ENCODE measurements at regions not wholly inside any gene's neighbourhood (a gene's known extent, or its start where the extent isn't known, plus 50 kb on each side); places are given as distances from the start of the nearest gene placed in this dataset.

DNA sequence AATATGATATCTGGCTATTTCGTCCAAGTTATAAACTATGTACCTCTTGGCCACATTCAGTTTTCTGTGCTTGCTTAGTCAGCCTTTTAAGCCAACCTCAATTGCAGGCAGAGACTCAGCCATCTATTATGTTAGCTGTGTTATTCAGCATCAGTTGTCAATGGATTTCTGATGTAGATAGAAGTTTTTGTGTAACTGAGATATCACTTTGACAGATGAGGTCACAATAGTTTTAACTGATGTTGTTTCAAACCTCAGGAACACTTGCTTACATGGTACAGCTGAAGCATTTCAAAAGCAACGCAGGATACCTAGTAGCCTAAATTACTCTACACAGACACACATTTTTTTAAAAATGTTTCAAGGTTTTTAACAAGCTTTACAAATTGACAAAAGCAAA is 1478.0 kb downstream of the NCAM2 start:
- TF ChIP-seq, protein P1, sequence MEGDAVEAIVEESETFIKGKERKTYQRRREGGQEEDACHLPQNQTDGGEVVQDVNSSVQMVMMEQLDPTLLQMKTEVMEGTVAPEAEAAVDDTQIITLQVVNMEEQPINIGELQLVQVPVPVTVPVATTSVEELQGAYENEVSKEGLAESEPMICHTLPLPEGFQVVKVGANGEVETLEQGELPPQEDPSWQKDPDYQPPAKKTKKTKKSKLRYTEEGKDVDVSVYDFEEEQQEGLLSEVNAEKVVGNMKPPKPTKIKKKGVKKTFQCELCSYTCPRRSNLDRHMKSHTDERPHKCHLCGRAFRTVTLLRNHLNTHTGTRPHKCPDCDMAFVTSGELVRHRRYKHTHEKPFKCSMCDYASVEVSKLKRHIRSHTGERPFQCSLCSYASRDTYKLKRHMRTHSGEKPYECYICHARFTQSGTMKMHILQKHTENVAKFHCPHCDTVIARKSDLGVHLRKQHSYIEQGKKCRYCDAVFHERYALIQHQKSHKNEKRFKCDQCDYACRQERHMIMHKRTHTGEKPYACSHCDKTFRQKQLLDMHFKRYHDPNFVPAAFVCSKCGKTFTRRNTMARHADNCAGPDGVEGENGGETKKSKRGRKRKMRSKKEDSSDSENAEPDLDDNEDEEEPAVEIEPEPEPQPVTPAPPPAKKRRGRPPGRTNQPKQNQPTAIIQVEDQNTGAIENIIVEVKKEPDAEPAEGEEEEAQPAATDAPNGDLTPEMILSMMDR (IDR thresholded peaks at IDR 0.05; ENCODE audit: insufficient read depth, low read depth, low read length) = no peak
- ChIA-PET CTCF (no interaction called here), POLR2A (no interaction called here)
- Histone ChIP-seq H3K36me3 (ENCODE audit: control insufficient read depth, insufficient read depth, low read length) (no peaks in the 10 kb centered on the region), H3K4me3 (ENCODE audit: low read depth, low read length) (no peak overlapping the region), H3K27me3 (ENCODE audit: control insufficient read depth, insufficient read depth, low read length) (no peaks in the 10 kb centered on the region)
- DNase-seq (ENCODE audit: low read depth) = no peak

DNA sequence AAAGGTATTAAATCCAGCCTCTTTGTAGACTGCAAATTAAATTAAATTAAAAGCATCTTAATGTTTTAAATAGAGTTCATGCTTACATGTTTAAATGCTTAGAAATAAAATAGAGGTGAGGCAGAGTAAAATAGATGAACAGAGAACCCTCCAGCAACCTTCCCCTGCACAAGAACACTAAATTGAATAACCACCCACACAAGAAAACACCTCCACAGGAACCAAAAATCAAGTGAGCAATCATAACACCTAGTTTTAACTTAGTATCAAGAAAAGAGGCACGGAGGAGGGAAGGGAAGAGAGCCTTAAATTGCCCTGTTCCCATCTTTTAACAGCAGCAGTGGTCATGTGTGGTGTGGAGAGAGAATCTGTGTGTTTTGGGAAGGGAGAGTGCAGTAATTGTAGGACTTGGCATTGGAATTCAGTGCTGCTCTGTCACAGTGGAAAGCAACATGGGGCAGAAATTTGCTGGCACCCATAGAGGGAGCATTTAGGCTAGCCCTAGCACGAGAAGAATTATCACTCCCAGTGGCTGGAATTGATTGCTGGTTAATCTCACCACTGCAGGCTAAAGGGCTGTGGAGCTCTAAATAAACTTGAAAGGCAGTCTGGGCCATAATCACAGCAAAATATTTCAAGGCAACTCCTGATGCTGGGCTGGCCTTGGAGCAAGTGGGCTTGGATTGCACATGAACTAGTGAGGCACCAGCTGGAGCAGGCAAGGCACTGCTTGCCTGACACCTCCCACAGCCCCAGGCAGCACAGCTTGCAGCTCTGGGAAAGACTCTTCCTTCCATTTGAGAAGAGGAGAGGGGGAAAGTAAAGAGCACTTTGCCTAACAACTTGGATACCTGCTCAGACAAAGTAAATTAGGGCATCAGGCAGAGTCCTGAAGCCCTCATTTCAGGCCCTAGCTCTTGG is 1478.8 kb downstream of the NCAM2 start:
- TF ChIP-seq, protein P1 (IDR thresholded peaks at IDR 0.05; ENCODE audit: insufficient read depth, low read depth, low read length) = no peak
- ChIA-PET CTCF (no interaction called here), POLR2A (no interaction called here)
- Histone ChIP-seq H3K36me3 (ENCODE audit: control insufficient read depth, insufficient read depth, low read length) (no peaks in the 10 kb centered on the region), H3K27me3 (ENCODE audit: control insufficient read depth, insufficient read depth, low read length) (no peaks in the 10 kb centered on the region), H3K4me3 (ENCODE audit: low read depth, low read length) (no peak overlapping the region)
- no peak for DNase-seq (ENCODE audit: low read depth)

DNA sequence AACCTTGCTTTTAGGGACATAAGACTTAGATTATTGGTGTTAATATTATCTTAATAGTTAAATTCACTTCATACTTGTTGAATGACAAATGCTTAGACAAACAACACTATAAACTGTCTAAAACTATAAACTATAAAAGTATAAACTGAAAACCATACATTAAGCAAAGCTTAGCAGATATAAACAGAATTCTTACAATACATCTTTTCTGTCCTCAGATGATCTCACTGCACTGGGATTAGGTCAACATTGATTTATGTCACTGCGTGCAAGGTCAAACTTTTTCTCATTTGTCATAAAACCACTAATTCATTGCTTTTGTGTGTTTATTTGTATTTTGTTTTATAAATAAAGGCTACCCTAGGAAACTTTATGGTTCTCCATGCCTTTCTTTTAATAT is 1491.8 kb downstream of the NCAM2 start:
- CTCF ChIA-PET = no interaction called here

DNA sequence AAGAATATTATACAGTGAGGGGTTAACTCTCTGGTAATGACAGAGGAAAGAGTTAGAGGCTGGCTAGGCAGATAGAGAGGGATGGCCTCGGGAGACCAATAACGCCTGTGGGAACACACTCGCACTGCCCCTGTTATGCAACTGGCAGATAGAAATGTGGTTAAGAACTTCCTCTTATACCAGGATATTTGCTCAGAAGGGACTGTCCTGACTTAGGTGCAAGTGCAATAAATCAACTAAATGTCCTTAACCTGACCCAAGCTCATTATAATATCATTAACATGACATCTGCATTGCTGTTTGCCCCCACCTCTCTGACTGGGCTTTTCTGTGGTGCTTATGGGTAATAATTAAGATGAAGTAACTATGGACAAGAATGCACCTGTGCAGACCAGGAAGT is 1518.0 kb downstream of the NCAM2 start:
- Histone ChIP-seq H3K27me3 (ENCODE audit: control insufficient read depth, insufficient read depth, low read length) (no peaks in the 10 kb centered on the region), H3K36me3 (ENCODE audit: control insufficient read depth, insufficient read depth, low read length) (no peaks in the 10 kb centered on the region), H3K4me3 (ENCODE audit: low read depth, low read length) (no peak overlapping the region)
- DNase-seq (ENCODE audit: low read depth) = no peak
- ChIA-PET POLR2A (no interaction called here), CTCF (no interaction called here)
- TF ChIP-seq, protein P1 (IDR thresholded peaks at IDR 0.05; ENCODE audit: insufficient read depth, low read depth, low read length) = no peak

More for the DNA sequence above, 1491.8 kb downstream of the NCAM2 start:
- POLR2A ChIA-PET = no interaction called here
- no peak for DNase-seq (ENCODE audit: low read depth)
- Histone ChIP-seq H3K27me3 (ENCODE audit: control insufficient read depth, insufficient read depth, low read length) (no peaks in the 10 kb centered on the region), H3K36me3 (ENCODE audit: control insufficient read depth, insufficient read depth, low read length) (no peaks in the 10 kb centered on the region), H3K4me3 (ENCODE audit: low read depth, low read length) (no peak overlapping the region)
- TF ChIP-seq, protein P1 (IDR thresholded peaks at IDR 0.05; ENCODE audit: insufficient read depth, low read depth, low read length) = no peak

DNA sequence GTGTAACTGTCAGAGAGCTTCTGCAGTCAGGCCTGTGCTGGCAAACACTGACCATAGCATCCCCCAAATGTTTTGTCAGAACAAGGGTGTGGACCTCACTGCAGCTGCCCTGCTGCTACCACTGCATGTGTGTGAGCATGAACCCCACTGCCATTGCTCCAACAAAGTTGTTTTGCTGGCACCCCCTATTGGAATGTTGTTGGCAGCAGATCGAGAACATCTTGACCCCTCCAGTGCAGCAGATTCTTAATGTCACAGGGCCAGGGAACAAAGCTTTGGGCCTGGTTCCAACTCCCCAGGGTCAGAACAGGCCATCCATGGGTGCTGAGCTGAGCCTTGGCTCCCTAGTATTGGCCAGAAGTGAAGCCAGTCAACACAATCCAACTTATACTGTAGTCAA is 1537.4 kb downstream of the NCAM2 start:
- Histone ChIP-seq H3K27me3 (ENCODE audit: control insufficient read depth, insufficient read depth, low read length) (no peaks in the 10 kb centered on the region), H3K36me3 (ENCODE audit: control insufficient read depth, insufficient read depth, low read length) (no peaks in the 10 kb centered on the region), H3K4me3 (ENCODE audit: low read depth, low read length) (no peak overlapping the region)
- CTCF ChIA-PET = no interaction called here
- no peak for DNase-seq (ENCODE audit: low read depth)
- POLR2A ChIA-PET = no interaction called here
- TF ChIP-seq, protein P1 (IDR thresholded peaks at IDR 0.05; ENCODE audit: insufficient read depth, low read depth, low read length) = no peak
